Heart left ventricle (tissue), 16 donors: ENCODE measurements at regions not wholly inside any gene's neighbourhood (a gene's known extent, or its start where the extent isn't known, plus 50 kb on each side); places are given as distances from the start of the nearest gene placed in this dataset.

Source experiments
- ATAC-seq, 4 donors: fragments of 200-7000 bp; cut with Tn5 transposase; one replicate each; pipeline ENCODE4 v1.9.1; 2020 to 2022; ENCODE audit warnings: moderate library complexity in 4 of 4, mild to moderate bottlenecking in 3 of 4, moderate number of reproducible peaks in 1 of 4
- DNase-seq, 5 donors: peaks; one replicate each; pipeline ENCODE4 v3.0.0-alpha.2; 2020
- H3K27ac ChIP-seq, 12 donors: fragments of 200-600 bp; sonication (generic) in 4 of 12; one replicate each; pipeline versions ENCODE4 v1.5.0 to v1.8.0; 2016 to 2022; ENCODE audit warnings: mild to moderate bottlenecking in 2 of 12
- H3K27me3 ChIP-seq, 9 donors: fragments of 200-600 bp; sonication (generic) in 2 of 9; one replicate each; pipeline versions ENCODE4 v1.5.1 to v1.8.0; 2016 to 2022; ENCODE audit warnings: mild to moderate bottlenecking in 3 of 9
- H3K36me3 ChIP-seq, 9 donors: fragments of 200-600 bp; sonication (generic) in 2 of 9; one replicate each; pipeline versions ENCODE4 v1.5.0 to v1.8.0; 2018 to 2022; ENCODE audit warnings: mild to moderate bottlenecking in 2 of 9
- H3K4me1 ChIP-seq, 12 donors: fragments of 200-600 bp; sonication (generic) in 4 of 12; one replicate each; pipeline versions ENCODE4 v1.5.0 to v1.8.0; 2016 to 2022; ENCODE audit warnings: mild to moderate bottlenecking in 3 of 12
- H3K4me3 ChIP-seq, 12 donors: fragments of 200-600 bp; sonication (generic) in 4 of 12; one replicate each; pipeline versions ENCODE4 v1.5.0 to v1.8.0; 2017 to 2022; ENCODE audit warnings: mild to moderate bottlenecking in 9 of 12, moderate library complexity in 4 of 12
- H3K9me3 ChIP-seq, 12 donors: fragments of 200-600 bp; sonication (generic) in 4 of 12; one replicate each; pipeline versions ENCODE4 v1.5.0 to v1.8.0; 2016 to 2022; ENCODE audit warnings: mild to moderate bottlenecking in 1 of 12
- POLR2A ChIP-seq, 2 donors: fragments of 450-650 bp; IDR thresholded peaks; one replicate each; pipeline ENCODE4 v1.6.1; 2017; ENCODE audit warnings: antibody characterized with exemption in 2 of 2, mild to moderate bottlenecking in 2 of 2, moderate library complexity in 2 of 2
- WGBS, 4 donors: extraction: QIAGEN DNeasy Blood & Tissue Kit in 2 of 4; methylation state at CpG; one replicate each; pipeline versions ENCODE4 v1.1.5 to v1.1.7; 2013 to 2018; 5-methylcytosine and 5-hydroxymethylcytosine counted together
- intact Hi-C, 10 donors: fragments of 100-400 bp; cut with DNase I; formaldehyde crosslinking; loops; one replicate each; pipeline versions ENCODE4 v1.11.1 to v1.14.2; 2022
- TF ChIP-seq, protein P1 (sequence below), 12 donors: fragments of 200-600 bp; sonication (generic) in 4 of 12; IDR thresholded peaks; one replicate each; pipeline versions ENCODE4 v1.5.0 to v1.8.0; 2018 to 2022; ENCODE audit warnings: antibody characterized with exemption in 12 of 12, mild to moderate bottlenecking in 5 of 12
- donor health status: ischemic (EF 13 %, LVEDD 7.1; RV severe dilation, severe dysfunction).
- donor health status: healthy with polysubstance abuse.
- donor health status: DM: no; HTN: yes; CAD: no.
- donor health status: DM: no; HTN: no; CAD: no.
- donor health status: ischemic (EF 25% LVEDD 6.9; RV normal size, moderate dysfunction).
- donor health status: ischemic (EF 25% LVEDD 5.7; RV mildly dilated, moderate dysfunction).
- donor health status: healthy.
- donor health status: DM: yes; HTN: yes; CAD: no.
- donor health status: ischemic (EF 35%, LVEDD 5.7; RV mildly dilated, moderate dysfunction).
- donor health status: nonischemic (EF 11% LVEDD 7.7; RV severe dilation, severe dysfunction).
- donor health status: DM: yes; HTN: yes; CAD: no.
- donor health status: PGD.
- donor health status: ischemic (EF 29% LVEDD 5.4; RV normal size, mild dysfunction).
- donor health status: nonischemic (EF 23%, LVEDD 6.1; RV moderate dilation, normal function).

GRCh38 chr4:125808022-125808421 lies 493.3 kb downstream of the FAT4 start:
- intact Hi-C loops, result no loop called here
- H3K27me3 ChIP-seq, result no peaks in the 10 kb centered on the region
- H3K27ac ChIP-seq, result no peak overlapping the region
- no peak overlapping the region for H3K4me3 ChIP-seq
- no peaks in the 10 kb centered on the region for H3K9me3 ChIP-seq
- TF ChIP-seq, protein P1, sequence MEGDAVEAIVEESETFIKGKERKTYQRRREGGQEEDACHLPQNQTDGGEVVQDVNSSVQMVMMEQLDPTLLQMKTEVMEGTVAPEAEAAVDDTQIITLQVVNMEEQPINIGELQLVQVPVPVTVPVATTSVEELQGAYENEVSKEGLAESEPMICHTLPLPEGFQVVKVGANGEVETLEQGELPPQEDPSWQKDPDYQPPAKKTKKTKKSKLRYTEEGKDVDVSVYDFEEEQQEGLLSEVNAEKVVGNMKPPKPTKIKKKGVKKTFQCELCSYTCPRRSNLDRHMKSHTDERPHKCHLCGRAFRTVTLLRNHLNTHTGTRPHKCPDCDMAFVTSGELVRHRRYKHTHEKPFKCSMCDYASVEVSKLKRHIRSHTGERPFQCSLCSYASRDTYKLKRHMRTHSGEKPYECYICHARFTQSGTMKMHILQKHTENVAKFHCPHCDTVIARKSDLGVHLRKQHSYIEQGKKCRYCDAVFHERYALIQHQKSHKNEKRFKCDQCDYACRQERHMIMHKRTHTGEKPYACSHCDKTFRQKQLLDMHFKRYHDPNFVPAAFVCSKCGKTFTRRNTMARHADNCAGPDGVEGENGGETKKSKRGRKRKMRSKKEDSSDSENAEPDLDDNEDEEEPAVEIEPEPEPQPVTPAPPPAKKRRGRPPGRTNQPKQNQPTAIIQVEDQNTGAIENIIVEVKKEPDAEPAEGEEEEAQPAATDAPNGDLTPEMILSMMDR (IDR thresholded peaks at IDR 0.05), result no peak
- no peaks in the 10 kb centered on the region for H3K36me3 ChIP-seq
- DNase-seq, result no peak
- no peak for ATAC-seq
- peaks cover 0 to 12% (median 0%) of the 10 kb centered on the region in 12 donors for H3K4me1 ChIP-seq
- WGBS, 4 donors, result 24 to 34% (median 29%) methylated on average over 3 of the region's 3 CpGs

DNA sequence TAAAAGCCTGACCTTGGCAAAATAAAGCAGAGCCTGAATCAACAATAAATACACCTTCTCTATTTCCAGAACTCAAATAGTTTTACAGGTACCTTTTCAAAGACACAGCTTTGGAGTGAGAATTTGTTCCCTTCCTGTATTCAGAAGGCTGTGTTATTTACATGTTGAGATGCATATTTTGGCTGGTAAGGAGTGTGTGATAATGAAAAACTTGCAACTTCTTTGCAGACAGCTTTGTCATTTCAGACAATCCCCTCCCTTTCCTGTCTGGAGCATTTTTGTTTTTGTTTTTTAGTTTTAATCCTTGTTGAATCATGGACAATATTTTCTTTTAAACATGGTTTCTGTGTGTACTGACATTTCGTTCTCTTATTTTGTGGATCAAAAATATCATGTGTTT lies 493.8 kb downstream of the FAT4 start:
- TF ChIP-seq POLR2A (IDR thresholded peaks at IDR 0.05), result no peak
- TF ChIP-seq, protein P1 (IDR thresholded peaks at IDR 0.05), result no peak
- Histone ChIP-seq H3K27me3 (no peaks in the 10 kb centered on the region), H3K36me3 (no peaks in the 10 kb centered on the region), H3K9me3 (no peaks in the 10 kb centered on the region), H3K4me1 (peaks cover 0 to 12% (median 0%) of the 10 kb centered on the region in 12 donors), H3K4me3 (no peak overlapping the region), H3K27ac (no peak overlapping the region)
- DNase-seq (no peak), ATAC-seq (peak in 1 of 4 donors; percentile 38)
- intact Hi-C loops, result no loop called here
- WGBS, 4 donors, result 42 to 67% (median 50%) methylated on average over 1 of the region's 1 CpG

GRCh38 chr4:125811892-125812291 lies 497.1 kb downstream of the FAT4 start:
- H3K9me3 ChIP-seq, result no peaks in the 10 kb centered on the region

DNA sequence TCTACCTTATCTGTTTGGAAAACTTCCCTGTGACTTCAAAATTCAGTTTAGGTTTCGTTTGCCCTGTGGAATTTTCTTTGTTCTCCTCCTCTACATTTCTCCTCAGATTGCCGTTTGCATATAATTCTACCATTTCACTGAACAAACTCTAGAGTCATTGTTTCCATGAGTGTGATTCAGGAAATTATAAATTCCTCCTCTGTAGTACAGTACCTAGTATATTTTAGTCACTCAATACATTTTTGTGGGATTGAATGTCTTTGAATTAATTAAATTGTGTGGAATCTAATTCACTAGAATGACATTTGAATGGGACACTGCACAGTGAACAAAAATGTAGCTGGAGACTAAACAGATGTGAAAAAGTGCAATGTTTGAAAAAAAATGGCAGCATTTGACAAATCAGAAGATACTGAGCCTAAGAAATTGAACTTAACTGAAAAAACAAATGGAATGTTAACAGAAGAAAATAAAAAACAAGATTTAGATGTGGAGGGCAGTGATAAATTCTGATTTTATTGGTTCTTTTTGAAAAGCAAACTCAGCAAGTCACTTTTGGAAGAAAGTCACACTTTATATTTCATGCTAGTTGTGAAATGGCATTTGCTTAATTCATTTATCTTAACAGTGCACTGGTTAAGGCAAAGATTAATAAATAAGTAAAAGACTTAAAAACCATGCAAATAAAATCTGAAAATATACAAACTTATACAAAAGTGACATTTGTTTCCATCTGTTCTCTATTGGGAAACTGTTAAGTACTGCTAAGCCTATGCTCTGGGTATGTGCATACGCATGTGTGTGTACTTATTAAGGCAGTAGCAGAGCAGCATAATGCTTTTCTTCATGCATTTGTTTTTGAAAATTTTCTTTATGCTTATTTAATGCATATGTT lies 512.3 kb downstream of the FAT4 start:
- Histone ChIP-seq H3K27ac (no peak overlapping the region), H3K9me3 (no peaks in the 10 kb centered on the region), H3K27me3 (peaks cover 0 to 2% (median 0%) of the 10 kb centered on the region in 9 donors), H3K4me1 (no peaks in the 10 kb centered on the region), H3K36me3 (no peaks in the 10 kb centered on the region), H3K4me3 (no peak overlapping the region)
- no peak for DNase-seq
- TF ChIP-seq, protein P1 (IDR thresholded peaks at IDR 0.05), result no peak
- TF ChIP-seq POLR2A (IDR thresholded peaks at IDR 0.05), result no peak
- intact Hi-C loops, result no loop called here
- 52 to 67% (median 59%) methylated on average over 3 of the region's 3 CpGs for WGBS, 4 donors
- ATAC-seq, result no peak

More at GRCh38 chr4:125811892-125812291, 497.1 kb downstream of the FAT4 start:
- DNase-seq (no peak), ATAC-seq (no peak)
- Histone ChIP-seq H3K27ac (no peak overlapping the region), H3K27me3 (no peaks in the 10 kb centered on the region), H3K36me3 (no peaks in the 10 kb centered on the region), H3K4me1 (peaks cover 0 to 12% (median 0%) of the 10 kb centered on the region in 12 donors), H3K4me3 (no peak overlapping the region)
- TF ChIP-seq, protein P1 (IDR thresholded peaks at IDR 0.05), result no peak
- TF ChIP-seq POLR2A (IDR thresholded peaks at IDR 0.05), result no peak
- intact Hi-C loops, result no loop called here
